ENCODE measurements at regions not wholly inside any gene's neighbourhood (a gene's known extent, or its start where the extent isn't known, plus 50 kb on each side); places are given as distances from the start of the nearest gene placed in this dataset.
"Not testable (repeated sequence)": the region's sequence is repeated elsewhere in the genome, so short reads cannot be mapped to it uniquely, and the experiment has no call there.

GRCh38 chr3:163587342-163587741 lies 1491.0 kb downstream of the SI start:
- no peak for DNase-seq

- DNase-seq = no peak
Observed at GRCh38 chr3:163582967-163583366, 1495.3 kb downstream of the SI start.

- DNase-seq = no peak
Observed at GRCh38 chr3:163577271-163577670, 1501.0 kb downstream of the SI start.

GRCh38 chr3:163576314-163576713 lies 1502.0 kb downstream of the SI start:
- DNase-seq = no peak

GRCh38 chr3:163573324-163573723 lies 1505.0 kb downstream of the SI start:
- no peak for DNase-seq

GRCh38 chr3:163572856-163573255 lies 1505.4 kb downstream of the SI start:
- DNase-seq = no peak

GRCh38 chr3:163563485-163563884 lies 1514.8 kb downstream of the SI start:
- DNase-seq = no peak

GRCh38 chr3:163562625-163563024 lies 1515.7 kb downstream of the SI start:
- no peak for DNase-seq

- no peak for DNase-seq
Observed at GRCh38 chr3:163561151-163561550, 1517.1 kb downstream of the SI start.

- no peak for DNase-seq
Observed at GRCh38 chr3:163560459-163560858, 1517.8 kb downstream of the SI start.

GRCh38 chr3:163556813-163557523 lies 1521.3 kb downstream of the SI start:
- DNase-seq = no peak

GRCh38 chr3:163555918-163556317 lies 1522.4 kb downstream of the SI start:
- no peak for DNase-seq

GRCh38 chr3:163552659-163552966 lies 1525.7 kb downstream of the SI start:
- no peak for DNase-seq

GRCh38 chr3:163551915-163552658 lies 1526.2 kb downstream of the SI start:
- not testable (repeated sequence) for DNase-seq

GRCh38 chr3:163548015-163548414 lies 1530.3 kb downstream of the SI start:
- no peak for DNase-seq

GRCh38 chr3:163547014-163547685 lies 1531.1 kb downstream of the SI start:
- DNase-seq = no peak

- DNase-seq = no peak
Observed at GRCh38 chr3:163543662-163544061, 1534.6 kb downstream of the SI start.

GRCh38 chr3:163541629-163542028 lies 1536.7 kb downstream of the SI start:
- DNase-seq = no peak

GRCh38 chr3:163538387-163538786 lies 1539.9 kb downstream of the SI start:
- DNase-seq = no peak

GRCh38 chr3:163533381-163533780 lies 1544.9 kb downstream of the SI start:
- no peak for DNase-seq

GRCh38 chr3:163523375-163523774 lies 1554.9 kb downstream of the SI start:
- DNase-seq = no peak

- no peak for DNase-seq
Observed at GRCh38 chr3:163521261-163521660, 1557.0 kb downstream of the SI start.

- no peak for DNase-seq
Observed at GRCh38 chr3:163518065-163518464, 1560.2 kb downstream of the SI start.

GRCh38 chr3:163513149-163513657 lies 1565.1 kb downstream of the SI start:
- DNase-seq = no peak

Data from NCI-H2107 (cell line).